Activated CD8-positive, alpha-beta T cell treated with anti-CD3 and anti-CD28 coated beads for 36 hours (primary cell): ENCODE measurements at regions not wholly inside any gene's neighbourhood (a gene's known extent, or its start where the extent isn't known, plus 50 kb on each side); places are given as distances from the start of the nearest gene placed in this dataset.

Experiments
- ATAC-seq: fragments of 200-7000 bp; cut with Tn5 transposase; one replicate; pipeline ENCODE4 v1.10.0; 2021; ENCODE audit warnings: mild to moderate bottlenecking, moderate library complexity
- CTCF ChIA-PET: fragments of 350-600 bp; sonication (Branson Sonifier 250); formaldehyde crosslinking; loops from one replicate; lab custom pipeline; 2021; ENCODE audit warnings: antibody characterized with exemption; lab: Charles Lee
- POLR2A ChIA-PET: fragments of 350-600 bp; sonication (Branson Sonifier 250); formaldehyde crosslinking; loops from one replicate; lab custom pipeline; 2021; ENCODE audit warnings: antibody characterized with exemption; lab: Charles Lee
- DNase-seq: peaks from one replicate; pipeline ENCODE4 v3.0.0-alpha.2; 2020
- H3K27ac Mint-ChIP-seq: one replicate; pipeline ENCODE4 v1.8.0; 2021; ENCODE audit warnings: mild to moderate bottlenecking, mixed read lengths
- H3K27me3 Mint-ChIP-seq: one replicate; pipeline ENCODE4 v1.8.0; 2021; ENCODE audit warnings: mixed read lengths
- H3K36me3 Mint-ChIP-seq: one replicate; pipeline ENCODE4 v1.8.0; 2021; ENCODE audit warnings: low read depth, mixed read lengths
- H3K4me1 Mint-ChIP-seq: one replicate; pipeline ENCODE4 v1.8.0; 2021; ENCODE audit warnings: low read depth, mixed read lengths
- H3K4me3 Mint-ChIP-seq: one replicate; pipeline ENCODE4 v1.8.0; 2021; ENCODE audit warnings: mild to moderate bottlenecking, moderate library complexity, mixed read lengths
- H3K9me3 Mint-ChIP-seq: one replicate; pipeline ENCODE4 v1.8.0; 2021; ENCODE audit warnings: mixed read lengths
- intact Hi-C: fragments of 100-400 bp; cut with micrococcal nuclease; formaldehyde crosslinking; loops from one replicate; pipeline ENCODE4 v1.10.0; 2022
- TF ChIP-seq, protein P1 (sequence below): fragments of 200-600 bp; IDR thresholded peaks from one replicate; pipeline ENCODE4 v1.8.0; 2022; ENCODE audit warnings: antibody characterized with exemption, mild to moderate bottlenecking

DNA sequence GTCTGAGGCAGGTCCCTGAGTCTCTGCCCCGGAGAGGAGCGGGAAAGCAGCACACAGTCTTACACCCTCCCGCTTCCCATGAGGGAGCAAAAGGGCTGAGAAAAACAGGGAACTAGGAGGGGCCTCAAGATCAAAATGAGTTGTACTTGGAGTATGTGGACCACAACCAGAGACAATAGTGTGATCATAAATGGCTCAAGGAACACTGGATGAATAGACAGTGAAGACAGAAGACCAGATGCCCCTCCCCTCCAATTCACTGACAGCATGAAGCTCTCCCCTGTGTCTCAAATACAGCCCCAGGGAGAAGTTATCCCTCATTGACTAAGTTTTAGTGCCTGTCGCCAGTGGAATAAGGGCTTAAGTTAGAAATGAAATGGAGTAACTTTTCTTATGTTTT, 191.0 kb downstream of the TFAP2A start:
- CTCF ChIA-PET, result no interaction called here
- TF ChIP-seq, protein P1, sequence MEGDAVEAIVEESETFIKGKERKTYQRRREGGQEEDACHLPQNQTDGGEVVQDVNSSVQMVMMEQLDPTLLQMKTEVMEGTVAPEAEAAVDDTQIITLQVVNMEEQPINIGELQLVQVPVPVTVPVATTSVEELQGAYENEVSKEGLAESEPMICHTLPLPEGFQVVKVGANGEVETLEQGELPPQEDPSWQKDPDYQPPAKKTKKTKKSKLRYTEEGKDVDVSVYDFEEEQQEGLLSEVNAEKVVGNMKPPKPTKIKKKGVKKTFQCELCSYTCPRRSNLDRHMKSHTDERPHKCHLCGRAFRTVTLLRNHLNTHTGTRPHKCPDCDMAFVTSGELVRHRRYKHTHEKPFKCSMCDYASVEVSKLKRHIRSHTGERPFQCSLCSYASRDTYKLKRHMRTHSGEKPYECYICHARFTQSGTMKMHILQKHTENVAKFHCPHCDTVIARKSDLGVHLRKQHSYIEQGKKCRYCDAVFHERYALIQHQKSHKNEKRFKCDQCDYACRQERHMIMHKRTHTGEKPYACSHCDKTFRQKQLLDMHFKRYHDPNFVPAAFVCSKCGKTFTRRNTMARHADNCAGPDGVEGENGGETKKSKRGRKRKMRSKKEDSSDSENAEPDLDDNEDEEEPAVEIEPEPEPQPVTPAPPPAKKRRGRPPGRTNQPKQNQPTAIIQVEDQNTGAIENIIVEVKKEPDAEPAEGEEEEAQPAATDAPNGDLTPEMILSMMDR, result no peak
- ATAC-seq, result no peak
- intact Hi-C loops, result no loop called here
- Mint-ChIP-seq H3K4me1 (no peaks in the 10 kb centered on the region), H3K4me3 (no peak overlapping the region), H3K27me3 (no peaks in the 10 kb centered on the region), H3K36me3 (no peaks in the 10 kb centered on the region), H3K27ac (no peak overlapping the region), H3K9me3 (peaks cover 11% of the 10 kb centered on the region)
- POLR2A ChIA-PET, result no interaction called here
- DNase-seq, result no peak

DNA sequence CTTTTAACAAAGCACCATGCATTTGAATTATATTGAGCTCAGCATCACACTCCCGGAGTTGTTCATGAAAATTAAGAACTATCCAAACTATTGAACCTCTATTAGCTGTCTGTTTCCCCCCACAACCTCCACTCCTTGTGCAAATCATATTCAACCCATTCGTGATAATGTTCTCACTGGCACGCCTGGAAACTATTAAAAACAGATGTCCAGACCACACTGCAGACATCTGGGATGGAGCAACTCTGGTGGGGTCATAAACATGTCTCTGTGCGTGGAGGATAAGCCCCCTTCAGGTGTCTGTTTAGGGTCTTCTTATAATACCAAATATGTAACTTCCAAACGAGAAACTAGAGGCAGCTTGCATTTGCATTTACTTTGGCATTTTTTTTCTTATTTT, 193.7 kb downstream of the TFAP2A start:
- intact Hi-C loops, result no loop called here
- ATAC-seq, result no peak
- DNase-seq, result no peak
- Mint-ChIP-seq H3K4me1 (no peaks in the 10 kb centered on the region), H3K36me3 (no peaks in the 10 kb centered on the region), H3K9me3 (peaks cover 5% of the 10 kb centered on the region), H3K27ac (no peak overlapping the region), H3K4me3 (no peak overlapping the region), H3K27me3 (no peaks in the 10 kb centered on the region)
- CTCF ChIA-PET, result no interaction called here
- TF ChIP-seq, protein P1, result no peak
- POLR2A ChIA-PET, result no interaction called here

DNA sequence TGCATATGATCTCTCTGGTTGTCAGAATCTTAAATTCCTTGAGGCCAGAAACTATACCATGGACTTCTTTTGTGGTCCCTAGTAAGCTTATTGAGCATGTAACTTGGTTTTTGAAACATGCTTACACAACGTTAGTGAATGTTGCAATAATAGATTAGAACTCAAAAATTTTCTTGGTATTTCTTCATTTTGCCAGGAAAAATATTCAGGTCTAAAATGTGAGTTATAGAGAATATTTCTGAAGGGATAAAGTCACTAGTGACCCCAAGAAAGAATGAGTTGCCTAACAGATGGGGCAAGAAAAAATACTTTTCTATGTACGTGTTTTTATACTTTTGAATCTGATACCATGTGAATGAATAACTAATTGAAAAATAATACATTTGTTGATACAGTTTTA, 195.4 kb downstream of the TFAP2A start:
- no peak for DNase-seq
- Mint-ChIP-seq H3K4me3 (no peak overlapping the region), H3K36me3 (no peaks in the 10 kb centered on the region), H3K27ac (no peak overlapping the region), H3K9me3 (no peaks in the 10 kb centered on the region), H3K4me1 (no peaks in the 10 kb centered on the region), H3K27me3 (no peaks in the 10 kb centered on the region)
- ChIA-PET CTCF (no interaction called here), POLR2A (no interaction called here)
- intact Hi-C loops, result no loop called here
- no peak for ATAC-seq
- TF ChIP-seq, protein P1, result no peak

DNA sequence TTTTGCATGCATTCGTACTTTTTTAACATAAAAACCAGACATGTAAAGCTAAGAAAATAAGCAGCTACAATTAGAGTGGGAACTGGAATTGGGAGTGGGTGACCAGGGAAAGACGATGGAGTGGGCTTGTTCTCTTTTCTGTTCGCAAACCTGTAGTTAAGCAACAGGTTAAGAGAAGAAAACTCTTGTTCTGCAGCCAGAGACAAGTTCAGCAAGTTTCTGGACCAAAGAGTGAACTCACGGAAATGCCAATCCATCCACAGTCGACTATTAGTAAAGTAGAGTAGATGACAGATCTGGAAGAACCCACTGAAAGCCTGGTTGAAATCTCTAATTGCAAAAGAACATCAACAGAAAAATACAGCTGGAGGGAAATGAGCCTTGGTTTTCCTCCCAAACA, 197.8 kb downstream of the TFAP2A start:
- POLR2A ChIA-PET, result no interaction called here
- intact Hi-C loops, result no loop called here
- CTCF ChIA-PET, result no interaction called here
- Mint-ChIP-seq H3K27me3 (no peaks in the 10 kb centered on the region), H3K9me3 (no peaks in the 10 kb centered on the region), H3K4me3 (no peak overlapping the region), H3K36me3 (no peaks in the 10 kb centered on the region), H3K4me1 (no peaks in the 10 kb centered on the region), H3K27ac (no peak overlapping the region)
- TF ChIP-seq, protein P1, result no peak
- DNase-seq (no peak), ATAC-seq (no peak)

DNA sequence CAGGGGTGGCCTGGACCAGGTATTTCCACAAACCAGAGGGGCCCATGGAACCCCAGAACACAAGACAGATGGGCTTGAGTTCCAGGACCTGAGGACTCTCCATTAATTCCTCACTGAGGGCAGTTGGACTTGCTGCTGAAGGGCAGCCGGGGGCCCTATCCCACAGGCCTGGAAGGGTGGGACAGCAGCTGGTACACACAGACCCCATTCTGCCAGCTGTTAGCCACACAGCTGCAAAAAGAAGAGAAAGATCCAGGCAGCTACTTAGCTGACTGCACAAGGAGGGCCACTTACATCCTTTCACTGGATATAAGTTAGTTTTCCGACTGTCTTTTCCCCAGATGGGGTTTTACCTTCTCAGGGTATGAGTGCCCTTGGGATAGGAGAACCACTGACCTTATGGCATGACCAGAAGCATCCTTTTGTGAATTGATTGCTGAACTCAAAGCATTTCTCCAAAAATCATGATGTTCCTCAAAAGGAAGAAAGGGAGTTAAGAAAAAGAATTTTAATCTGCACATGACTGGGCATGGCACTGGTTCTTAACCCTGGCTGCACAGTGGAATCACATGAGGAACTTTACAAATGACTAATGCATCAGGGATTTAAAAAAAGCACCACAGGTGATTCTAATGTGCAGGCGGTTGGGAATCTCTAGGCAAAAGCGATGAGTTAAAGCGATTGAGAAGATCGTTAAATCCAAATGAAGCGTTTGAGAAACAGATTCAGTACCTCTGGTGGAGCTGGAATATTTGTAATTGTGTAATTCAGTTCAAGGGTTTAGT, 199.4 kb downstream of the TFAP2A start:
- H3K4me1 Mint-ChIP-seq, result no peaks in the 10 kb centered on the region
- H3K27ac Mint-ChIP-seq, result no peak overlapping the region
- ChIA-PET CTCF (no interaction called here), POLR2A (no interaction called here)
- no peak for ATAC-seq
- no peak for DNase-seq
- H3K27me3 Mint-ChIP-seq, result no peaks in the 10 kb centered on the region
- no peaks in the 10 kb centered on the region for H3K36me3 Mint-ChIP-seq
- intact Hi-C loops, result no loop called here
- TF ChIP-seq, protein P1, result no peak
- no peaks in the 10 kb centered on the region for H3K9me3 Mint-ChIP-seq
- no peak overlapping the region for H3K4me3 Mint-ChIP-seq
